ENCODE measurements at regions not wholly inside any gene's neighbourhood (a gene's known extent, or its start where the extent isn't known, plus 50 kb on each side); places are given as distances from the start of the nearest gene placed in this dataset.

- Histone ChIP-seq H3K4me1 (ENCODE audit: control insufficient read depth, extremely low read depth, insufficient read depth, low read length) (no peaks in the 10 kb centered on the region), H4K20me1 (replicated peaks; ENCODE audit: control insufficient read depth, extremely low read depth, insufficient read depth, low read length) (no peaks in the 10 kb centered on the region), H3K9me3 (replicated peaks; ENCODE audit: control insufficient read depth, insufficient read depth, low read length) (peaks cover 12% of the 10 kb centered on the region), H3K4me3 (replicated peaks in 1 of 3; ENCODE audit: insufficient read depth in 1 of 3, low read depth in 1 of 3, low read length in 3 of 3) (no peak overlapping the region), H3K9me1 (replicated peaks; ENCODE audit: control insufficient read depth, extremely low read depth, insufficient read depth, low read length) (no peaks in the 10 kb centered on the region), H2AFZ (ENCODE audit: low read depth, low read length) (no peak overlapping the region), H3K9ac (replicated peaks; ENCODE audit: extremely low read depth, insufficient read depth, low read length) (no peak overlapping the region), H3K4me2 (ENCODE audit: insufficient read depth, low read length) (no peak overlapping the region), H3K27ac (ENCODE audit: insufficient read depth, low read depth, low read length) (no peak overlapping the region), H3K36me3 (ENCODE audit: control insufficient read depth in 2 of 2, extremely low read depth in 1 of 2, insufficient read depth in 2 of 2, low read length in 2 of 2) (no peaks in the 10 kb centered on the region), H3K79me2 (ENCODE audit: control insufficient read depth, insufficient read depth, low read length) (no peaks in the 10 kb centered on the region), H3K27me3 (ENCODE audit: control insufficient read depth in 2 of 2, insufficient read depth in 2 of 2, low read length in 2 of 2) (no peaks in the 10 kb centered on the region)
- ChIA-PET CTCF (no interaction called here), POLR2A (no interaction called here)
- dilution Hi-C loops (cut with MboI; ENCODE audit: extremely low pct_ligation_motif_present, low sequenced_read_pairs), result no loop called here
- DNase-seq (ENCODE audit: low read depth, low spot score) (no peak), FAIRE-seq (no peak)
- intact Hi-C loops (cut with micrococcal nuclease), result no loop called here
- no peak for TF ChIP-seq POLR2AphosphoS5 (IDR thresholded peaks at IDR 0.05; ENCODE audit: insufficient read depth, low read depth, low read length)
- no peak for TF ChIP-seq GATA2 (IDR thresholded peaks at IDR 0.05; ENCODE audit: insufficient read depth, insufficient read length, low read depth, low read length)
- TF ChIP-seq FOS (IDR thresholded peaks at IDR 0.05; ENCODE audit: borderline replicate concordance, insufficient read depth, low read length), result no peak
- TF ChIP-seq JUN (IDR thresholded peaks at IDR 0.05; ENCODE audit: borderline replicate concordance, insufficient read depth, insufficient read length, low read depth), result no peak
- no peak for TF ChIP-seq MYC (IDR thresholded peaks at IDR 0.05; ENCODE audit: low read depth, low read length)
- TF ChIP-seq MAX (IDR thresholded peaks at IDR 0.05; ENCODE audit: insufficient read depth, insufficient read length), result no peak
- no peak for TF ChIP-seq CTCF (IDR thresholded peaks at IDR 0.05; ENCODE audit: extremely low read depth in 1 of 2, insufficient read depth in 1 of 2, low read depth in 1 of 2, low read length in 2 of 2)
- no peak for TF ChIP-seq EZH2 (IDR thresholded peaks at IDR 0.05; ENCODE audit: borderline replicate concordance, low read depth, low read length, severe bottlenecking)
- BruUV-seq (replicated peaks), result no TSS peak
Observed at GRCh38 chr15:25236143-25236860, 202.5 kb downstream of the UBE3A start.
